GM19240 (cell line): ENCODE measurements at regions not wholly inside any gene's neighbourhood (a gene's known extent, or its start where the extent isn't known, plus 50 kb on each side); places are given as distances from the start of the nearest gene placed in this dataset.
"Not testable (repeated sequence)": the region's sequence is repeated elsewhere in the genome, so short reads cannot be mapped to it uniquely, and the experiment has no call there.

ENCODE experiments used
- DNase-seq: peaks from one replicate; pipeline ENCODE4 v3.0.0; 2011; ENCODE audit warnings: low spot score; ENCODE audit not compliant: insufficient read length

GRCh38 chr13:91216928-91217700, 130.4 kb upstream of the MIR17HG start:
- no peak for DNase-seq

- no peak for DNase-seq
These were observed 128.3 kb upstream of the MIR17HG start for GRCh38 chr13:91219201-91219600.

GRCh38 chr13:91220872-91221271, 126.6 kb upstream of the MIR17HG start:
- no peak for DNase-seq

- no peak for DNase-seq
These were observed 119.4 kb upstream of the MIR17HG start for GRCh38 chr13:91228108-91228507.

GRCh38 chr13:91228940-91229339, 118.5 kb upstream of the MIR17HG start:
- no peak for DNase-seq

GRCh38 chr13:91232716-91233115, 114.8 kb upstream of the MIR17HG start:
- DNase-seq: no peak

GRCh38 chr13:91233291-91233690, 114.2 kb upstream of the MIR17HG start:
- no peak for DNase-seq

GRCh38 chr13:91236182-91236581, 111.3 kb upstream of the MIR17HG start:
- DNase-seq: no peak

- DNase-seq: no peak
These were observed 110.6 kb upstream of the MIR17HG start for GRCh38 chr13:91236921-91237320.

- no peak for DNase-seq
These were observed 109.5 kb upstream of the MIR17HG start for GRCh38 chr13:91238036-91238435.

GRCh38 chr13:91240341-91240740, 107.1 kb upstream of the MIR17HG start:
- no peak for DNase-seq

GRCh38 chr13:91241221-91241933, 106.1 kb upstream of the MIR17HG start:
- no peak for DNase-seq

GRCh38 chr13:91242652-91243051, 104.8 kb upstream of the MIR17HG start:
- no peak for DNase-seq

- DNase-seq: no peak
These were observed 102.2 kb upstream of the MIR17HG start for GRCh38 chr13:91245288-91245687.

GRCh38 chr13:91247768-91248167, 99.7 kb upstream of the MIR17HG start:
- DNase-seq: no peak

GRCh38 chr13:91248249-91248648, 99.2 kb upstream of the MIR17HG start:
- no peak for DNase-seq

GRCh38 chr13:91249370-91249769, 98.1 kb upstream of the MIR17HG start:
- DNase-seq: no peak

GRCh38 chr13:91249861-91250260, 97.6 kb upstream of the MIR17HG start:
- no peak for DNase-seq

- not testable (repeated sequence) for DNase-seq
These were observed 95.9 kb upstream of the MIR17HG start for GRCh38 chr13:91251573-91251972.

GRCh38 chr13:91264484-91264883, 83.0 kb upstream of the MIR17HG start:
- no peak for DNase-seq

- DNase-seq: no peak
These were observed 78.2 kb upstream of the MIR17HG start for GRCh38 chr13:91269237-91269636.

GRCh38 chr13:91270031-91270430, 77.5 kb upstream of the MIR17HG start:
- no peak for DNase-seq

GRCh38 chr13:91272235-91272777, 75.2 kb upstream of the MIR17HG start:
- DNase-seq: no peak
